GM23338 (cell line): ENCODE measurements at regions not wholly inside any gene's neighbourhood (a gene's known extent, or its start where the extent isn't known, plus 50 kb on each side); places are given as distances from the start of the nearest gene placed in this dataset.

Source experiments
- ATAC-seq: fragments of 200-7000 bp; cut with Tn5 transposase; 3 replicates; pipeline ENCODE4 v1.9.1; 2020
- DNase-seq: peaks from one replicate; pipeline ENCODE4 v3.0.0-alpha.2; 2015; ENCODE audit warnings: low spot score
- H2AFZ ChIP-seq: fragments of 200-600 bp; sonication (generic); 2 replicates; pipeline ENCODE4 v1.8.0; 2016; ENCODE audit warnings: antibody characterized with exemption, mild to moderate bottlenecking, moderate library complexity
- H3F3A ChIP-seq: fragments of 200-600 bp; sonication (generic); replicated peaks from 2 replicates; pipeline ENCODE4 v1.8.0; 2017; ENCODE audit warnings: antibody characterized with exemption, mixed run types, low read depth
- H3K27ac ChIP-seq: fragments of 200-600 bp; sonication (generic); 2 replicates; pipeline ENCODE4 v1.6.1; 2016; ENCODE audit warnings: low read depth
- H3K27me3 ChIP-seq: fragments of 200-600 bp; sonication (generic); 2 replicates; pipeline ENCODE4 v1.8.0; 2016; ENCODE audit warnings: mild to moderate bottlenecking, mixed run types, moderate library complexity; ENCODE audit not compliant: insufficient read depth
- H3K36me3 ChIP-seq: fragments of 200-600 bp; sonication (generic); 2 replicates; pipeline ENCODE4 v1.8.0; 2016; ENCODE audit warnings: mild to moderate bottlenecking; ENCODE audit not compliant: insufficient read depth
- H3K4me1 ChIP-seq: fragments of 200-600 bp; sonication (generic); 2 replicates; pipeline ENCODE4 v1.8.0; 2016; ENCODE audit warnings: mild to moderate bottlenecking, moderate library complexity; ENCODE audit not compliant: insufficient read depth
- H3K4me2 ChIP-seq: fragments of 200-600 bp; sonication (generic); 2 replicates; pipeline ENCODE4 v1.7.1; 2017; ENCODE audit warnings: mixed run types
- H3K4me3 ChIP-seq: fragments of 200-600 bp; sonication (generic); 2 replicates; pipeline ENCODE4 v1.6.1; 2016; ENCODE audit warnings: mixed run types
- H3K79me2 ChIP-seq: fragments of 200-600 bp; sonication (generic); replicated peaks from 2 replicates; pipeline ENCODE4 v1.8.0; 2017; ENCODE audit warnings: mild to moderate bottlenecking; ENCODE audit not compliant: insufficient read depth
- H3K9me2 ChIP-seq: fragments of 200-600 bp; sonication (generic); 2 replicates; pipeline ENCODE4 v1.8.0; 2017; ENCODE audit not compliant: insufficient read depth
- H4K20me1 ChIP-seq: fragments of 200-600 bp; sonication (generic); replicated peaks from 2 replicates; pipeline ENCODE4 v1.8.0; 2017; ENCODE audit warnings: mild to moderate bottlenecking; ENCODE audit not compliant: insufficient read depth
- H3K27ac Mint-ChIP-seq: 2 replicates; pipeline ENCODE4 v1.8.0; 2020; ENCODE audit warnings: inconsistent platforms, mild to moderate bottlenecking, moderate library complexity, mixed read lengths
- H3K27me3 Mint-ChIP-seq: 3 replicates; pipeline ENCODE4 v1.8.0; 2022; ENCODE audit warnings: low read depth, mild to moderate bottlenecking, moderate library complexity, mixed read lengths, inconsistent platforms; ENCODE audit not compliant: insufficient read depth, poor library complexity
- H3K36me3 Mint-ChIP-seq: 3 replicates; pipeline ENCODE4 v1.8.0; 2021; ENCODE audit warnings: low read depth, mild to moderate bottlenecking, inconsistent platforms, moderate library complexity, mixed read lengths
- H3K4me1 Mint-ChIP-seq: 3 replicates; pipeline ENCODE4 v1.8.0; 2020; ENCODE audit warnings: mild to moderate bottlenecking, inconsistent platforms, mixed read lengths
- H3K4me3 Mint-ChIP-seq: 3 replicates; pipeline ENCODE4 v1.8.0; 2021; ENCODE audit warnings: moderate library complexity, mild to moderate bottlenecking, inconsistent platforms, mixed read lengths
- H3K9me3 Mint-ChIP-seq: 3 replicates; pipeline ENCODE4 v1.8.0; 2020; ENCODE audit warnings: moderate library complexity, mild to moderate bottlenecking, inconsistent platforms, mixed read lengths
- CREB1 ChIP-seq: fragments of 250-450 bp; sonication (Bioruptor Pico); IDR thresholded peaks from 2 replicates; pipeline ENCODE4 v1.5.0; 2020; ENCODE audit warnings: low read depth, mild to moderate bottlenecking, moderate library complexity
- CTCF ChIP-seq, 2 experiments: fragments of 200-600 bp in 1 of 2; sonication (generic) in 1 of 2; conservative IDR thresholded peaks; 2 replicates each; pipeline versions ENCODE4 v1.5.1 to v1.6.1; 2016 to 2017; ENCODE audit warnings: antibody characterized with exemption in 2 of 2, low read depth in 2 of 2, mild to moderate bottlenecking in 2 of 2, moderate library complexity in 1 of 2
- EZH2 ChIP-seq: fragments of 200-600 bp; sonication (generic); IDR thresholded peaks from one replicate; pipeline ENCODE4 v1.8.0; 2017; ENCODE audit warnings: antibody characterized with exemption, mild to moderate bottlenecking, low read depth; ENCODE audit not compliant: unreplicated experiment
- EZH2phosphoT487 ChIP-seq: fragments of 200-600 bp; sonication (generic); IDR thresholded peaks from one replicate; pipeline ENCODE4 v1.8.1; 2018; ENCODE audit warnings: antibody characterized with exemption; ENCODE audit not compliant: unreplicated experiment
- JUNB ChIP-seq: IDR thresholded peaks from one replicate; pipeline ENCODE4 v1.6.1; 2016; ENCODE audit warnings: antibody characterized with exemption; ENCODE audit not compliant: unreplicated experiment
- NANOG ChIP-seq: IDR thresholded peaks from 2 replicates; pipeline ENCODE4 v1.6.1; 2016; ENCODE audit warnings: antibody characterized with exemption, borderline replicate concordance
- POLR2AphosphoS5 ChIP-seq: IDR thresholded peaks from 2 replicates; pipeline ENCODE4 v1.6.1; 2016; ENCODE audit warnings: antibody characterized with exemption, low read depth
- STAT1 ChIP-seq: IDR thresholded peaks from one replicate; pipeline ENCODE4 v1.6.1; 2016; ENCODE audit warnings: antibody characterized with exemption; ENCODE audit not compliant: unreplicated experiment
- ZNF114 ChIP-seq: fragments of 250-450 bp; sonication (Bioruptor Pico); IDR thresholded peaks from 2 replicates; pipeline ENCODE4 v1.5.0; 2020; ENCODE audit warnings: mild to moderate bottlenecking, moderate library complexity
- ZNF331 ChIP-seq: fragments of 250-450 bp; sonication (Bioruptor Pico); IDR thresholded peaks from 2 replicates; pipeline ENCODE4 v1.5.0; 2020; ENCODE audit warnings: low read depth, mild to moderate bottlenecking, moderate library complexity
- TF ChIP-seq, protein P1 (sequence below): fragments of 250-450 bp; sonication (Bioruptor Pico); IDR thresholded peaks from 2 replicates; pipeline ENCODE4 v1.5.0; 2020; ENCODE audit warnings: mild to moderate bottlenecking, moderate library complexity
- TF ChIP-seq, protein P2 (sequence below): IDR thresholded peaks from one replicate; pipeline ENCODE4 v1.6.1; 2018; ENCODE audit warnings: antibody characterized with exemption; ENCODE audit not compliant: unreplicated experiment

GRCh38 chr15:70459312-70459711 lies 304.0 kb downstream of the UACA start:
- Mint-ChIP-seq H3K27ac (no peak overlapping the region), H3K4me3 (no peak overlapping the region), H3K36me3 (no peaks in the 10 kb centered on the region), H3K27me3 (peaks cover 4% of the 10 kb centered on the region), H3K4me1 (no peaks in the 10 kb centered on the region), H3K9me3 (no peaks in the 10 kb centered on the region)
- no peak overlapping the region for H3K4me2 ChIP-seq
- DNase-seq: no peak
- no peaks in the 10 kb centered on the region for H3K36me3 ChIP-seq
- ATAC-seq: no peak
- no peaks in the 10 kb centered on the region for H3F3A ChIP-seq
- H3K27ac ChIP-seq: no peak overlapping the region
- peaks cover 2% of the 10 kb centered on the region; the same call in 1 of the 2 replicates for H3K9me2 ChIP-seq
- no peak for TF ChIP-seq NANOG
- no peak for TF ChIP-seq ZNF331 (CRISPR knock-in tag)
- no peak overlapping the region for H3K4me3 ChIP-seq
- no peaks in the 10 kb centered on the region for H3K79me2 ChIP-seq
- H2AFZ ChIP-seq: no peak overlapping the region
- no peaks in the 10 kb centered on the region for H3K27me3 ChIP-seq
- H4K20me1 ChIP-seq: no peaks in the 10 kb centered on the region
- H3K4me1 ChIP-seq: no peaks in the 10 kb centered on the region

DNA sequence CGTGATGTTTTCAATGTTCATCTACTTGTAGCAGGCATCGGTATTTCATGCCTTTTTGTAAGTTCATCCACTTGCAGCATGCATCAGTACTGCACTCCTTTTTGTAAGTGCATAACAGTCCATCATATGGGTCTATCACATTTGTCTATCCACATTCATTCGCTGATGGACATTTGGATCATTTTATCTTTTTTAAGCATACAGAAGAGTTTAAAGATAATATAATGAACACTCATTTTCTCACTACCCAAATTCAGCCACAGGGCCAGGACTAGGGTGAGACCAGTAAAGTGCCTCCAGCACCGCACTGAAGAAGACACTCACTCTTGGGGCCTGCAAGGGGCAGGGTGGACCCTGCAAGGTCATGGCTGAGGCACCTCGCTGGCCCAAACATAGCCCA lies 309.6 kb downstream of the UACA start:
- no peak overlapping the region for H2AFZ ChIP-seq
- Mint-ChIP-seq H3K4me3 (no peak overlapping the region), H3K9me3 (no peaks in the 10 kb centered on the region), H3K27ac (no peak overlapping the region), H3K4me1 (peaks cover 17% of the 10 kb centered on the region), H3K27me3 (peaks cover 17% of the 10 kb centered on the region), H3K36me3 (no peaks in the 10 kb centered on the region)
- H3F3A ChIP-seq: no peaks in the 10 kb centered on the region
- no peak overlapping the region for H3K4me2 ChIP-seq
- H3K27me3 ChIP-seq: no peaks in the 10 kb centered on the region
- DNase-seq: no peak
- no peaks in the 10 kb centered on the region for H3K36me3 ChIP-seq
- H3K4me3 ChIP-seq: no peak overlapping the region
- no peak overlapping the region for H3K27ac ChIP-seq
- H3K79me2 ChIP-seq: no peaks in the 10 kb centered on the region
- H3K4me1 ChIP-seq: peaks cover 14% of the 10 kb centered on the region
- H4K20me1 ChIP-seq: no peaks in the 10 kb centered on the region
- peaks cover 4% of the 10 kb centered on the region; the same call in 1 of the 2 replicates for H3K9me2 ChIP-seq
- no peak for ATAC-seq
- TF ChIP-seq, protein P1, sequence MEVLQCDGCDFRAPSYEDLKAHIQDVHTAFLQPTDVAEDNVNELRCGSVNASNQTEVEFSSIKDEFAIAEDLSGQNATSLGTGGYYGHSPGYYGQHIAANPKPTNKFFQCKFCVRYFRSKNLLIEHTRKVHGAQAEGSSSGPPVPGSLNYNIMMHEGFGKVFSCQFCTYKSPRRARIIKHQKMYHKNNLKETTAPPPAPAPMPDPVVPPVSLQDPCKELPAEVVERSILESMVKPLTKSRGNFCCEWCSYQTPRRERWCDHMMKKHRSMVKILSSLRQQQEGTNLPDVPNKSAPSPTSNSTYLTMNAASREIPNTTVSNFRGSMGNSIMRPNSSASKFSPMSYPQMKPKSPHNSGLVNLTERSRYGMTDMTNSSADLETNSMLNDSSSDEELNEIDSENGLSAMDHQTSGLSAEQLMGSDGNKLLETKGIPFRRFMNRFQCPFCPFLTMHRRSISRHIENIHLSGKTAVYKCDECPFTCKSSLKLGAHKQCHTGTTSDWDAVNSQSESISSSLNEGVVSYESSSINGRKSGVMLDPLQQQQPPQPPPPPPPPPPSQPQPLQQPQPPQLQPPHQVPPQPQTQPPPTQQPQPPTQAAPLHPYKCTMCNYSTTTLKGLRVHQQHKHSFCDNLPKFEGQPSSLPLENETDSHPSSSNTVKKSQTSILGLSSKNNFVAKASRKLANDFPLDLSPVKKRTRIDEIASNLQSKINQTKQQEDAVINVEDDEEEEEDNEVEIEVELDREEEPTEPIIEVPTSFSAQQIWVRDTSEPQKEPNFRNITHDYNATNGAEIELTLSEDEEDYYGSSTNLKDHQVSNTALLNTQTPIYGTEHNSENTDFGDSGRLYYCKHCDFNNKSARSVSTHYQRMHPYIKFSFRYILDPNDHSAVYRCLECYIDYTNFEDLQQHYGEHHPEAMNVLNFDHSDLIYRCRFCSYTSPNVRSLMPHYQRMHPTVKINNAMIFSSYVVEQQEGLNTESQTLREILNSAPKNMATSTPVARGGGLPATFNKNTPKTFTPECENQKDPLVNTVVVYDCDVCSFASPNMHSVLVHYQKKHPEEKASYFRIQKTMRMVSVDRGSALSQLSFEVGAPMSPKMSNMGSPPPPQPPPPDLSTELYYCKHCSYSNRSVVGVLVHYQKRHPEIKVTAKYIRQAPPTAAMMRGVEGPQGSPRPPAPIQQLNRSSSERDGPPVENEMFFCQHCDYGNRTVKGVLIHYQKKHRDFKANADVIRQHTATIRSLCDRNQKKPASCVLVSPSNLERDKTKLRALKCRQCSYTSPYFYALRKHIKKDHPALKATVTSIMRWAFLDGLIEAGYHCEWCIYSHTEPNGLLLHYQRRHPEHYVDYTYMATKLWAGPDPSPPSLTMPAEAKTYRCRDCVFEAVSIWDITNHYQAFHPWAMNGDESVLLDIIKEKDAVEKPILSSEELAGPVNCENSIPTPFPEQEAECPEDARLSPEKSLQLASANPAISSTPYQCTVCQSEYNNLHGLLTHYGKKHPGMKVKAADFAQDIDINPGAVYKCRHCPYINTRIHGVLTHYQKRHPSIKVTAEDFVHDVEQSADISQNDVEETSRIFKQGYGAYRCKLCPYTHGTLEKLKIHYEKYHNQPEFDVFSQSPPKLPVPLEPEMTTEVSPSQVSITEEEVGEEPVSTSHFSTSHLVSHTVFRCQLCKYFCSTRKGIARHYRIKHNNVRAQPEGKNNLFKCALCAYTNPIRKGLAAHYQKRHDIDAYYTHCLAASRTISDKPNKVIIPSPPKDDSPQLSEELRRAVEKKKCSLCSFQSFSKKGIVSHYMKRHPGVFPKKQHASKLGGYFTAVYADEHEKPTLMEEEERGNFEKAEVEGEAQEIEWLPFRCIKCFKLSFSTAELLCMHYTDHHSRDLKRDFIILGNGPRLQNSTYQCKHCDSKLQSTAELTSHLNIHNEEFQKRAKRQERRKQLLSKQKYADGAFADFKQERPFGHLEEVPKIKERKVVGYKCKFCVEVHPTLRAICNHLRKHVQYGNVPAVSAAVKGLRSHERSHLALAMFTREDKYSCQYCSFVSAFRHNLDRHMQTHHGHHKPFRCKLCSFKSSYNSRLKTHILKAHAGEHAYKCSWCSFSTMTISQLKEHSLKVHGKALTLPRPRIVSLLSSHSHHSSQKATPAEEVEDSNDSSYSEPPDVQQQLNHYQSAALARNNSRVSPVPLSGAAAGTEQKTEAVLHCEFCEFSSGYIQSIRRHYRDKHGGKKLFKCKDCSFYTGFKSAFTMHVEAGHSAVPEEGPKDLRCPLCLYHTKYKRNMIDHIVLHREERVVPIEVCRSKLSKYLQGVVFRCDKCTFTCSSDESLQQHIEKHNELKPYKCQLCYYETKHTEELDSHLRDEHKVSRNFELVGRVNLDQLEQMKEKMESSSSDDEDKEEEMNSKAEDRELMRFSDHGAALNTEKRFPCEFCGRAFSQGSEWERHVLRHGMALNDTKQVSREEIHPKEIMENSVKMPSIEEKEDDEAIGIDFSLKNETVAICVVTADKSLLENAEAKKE (CRISPR knock-in tag): no peak
- TF ChIP-seq POLR2AphosphoS5 (no peak), JUNB (no peak), CTCF (conservative IDR thresholded peaks at IDR 0.05; ENCODE audit: low read depth in 2 of 2) (no peak), EZH2phosphoT487 (no peak), ZNF331 (CRISPR knock-in tag) (no peak), NANOG (no peak), EZH2 (no peak), ZNF114 (CRISPR knock-in tag) (no peak), CREB1 (CRISPR knock-in tag) (no peak), STAT1 (no peak)
- TF ChIP-seq, protein P2, sequence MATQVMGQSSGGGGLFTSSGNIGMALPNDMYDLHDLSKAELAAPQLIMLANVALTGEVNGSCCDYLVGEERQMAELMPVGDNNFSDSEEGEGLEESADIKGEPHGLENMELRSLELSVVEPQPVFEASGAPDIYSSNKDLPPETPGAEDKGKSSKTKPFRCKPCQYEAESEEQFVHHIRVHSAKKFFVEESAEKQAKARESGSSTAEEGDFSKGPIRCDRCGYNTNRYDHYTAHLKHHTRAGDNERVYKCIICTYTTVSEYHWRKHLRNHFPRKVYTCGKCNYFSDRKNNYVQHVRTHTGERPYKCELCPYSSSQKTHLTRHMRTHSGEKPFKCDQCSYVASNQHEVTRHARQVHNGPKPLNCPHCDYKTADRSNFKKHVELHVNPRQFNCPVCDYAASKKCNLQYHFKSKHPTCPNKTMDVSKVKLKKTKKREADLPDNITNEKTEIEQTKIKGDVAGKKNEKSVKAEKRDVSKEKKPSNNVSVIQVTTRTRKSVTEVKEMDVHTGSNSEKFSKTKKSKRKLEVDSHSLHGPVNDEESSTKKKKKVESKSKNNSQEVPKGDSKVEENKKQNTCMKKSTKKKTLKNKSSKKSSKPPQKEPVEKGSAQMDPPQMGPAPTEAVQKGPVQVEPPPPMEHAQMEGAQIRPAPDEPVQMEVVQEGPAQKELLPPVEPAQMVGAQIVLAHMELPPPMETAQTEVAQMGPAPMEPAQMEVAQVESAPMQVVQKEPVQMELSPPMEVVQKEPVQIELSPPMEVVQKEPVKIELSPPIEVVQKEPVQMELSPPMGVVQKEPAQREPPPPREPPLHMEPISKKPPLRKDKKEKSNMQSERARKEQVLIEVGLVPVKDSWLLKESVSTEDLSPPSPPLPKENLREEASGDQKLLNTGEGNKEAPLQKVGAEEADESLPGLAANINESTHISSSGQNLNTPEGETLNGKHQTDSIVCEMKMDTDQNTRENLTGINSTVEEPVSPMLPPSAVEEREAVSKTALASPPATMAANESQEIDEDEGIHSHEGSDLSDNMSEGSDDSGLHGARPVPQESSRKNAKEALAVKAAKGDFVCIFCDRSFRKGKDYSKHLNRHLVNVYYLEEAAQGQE: no peak
